GM19351 (cell line): ENCODE measurements at regions not wholly inside any gene's neighbourhood (a gene's known extent, or its start where the extent isn't known, plus 50 kb on each side); places are given as distances from the start of the nearest gene placed in this dataset.
A peak's percentile ranks its signal among the peaks of the same experiment; 100 is the strongest.
"Not testable (repeated sequence)": the region's sequence is repeated elsewhere in the genome, so short reads cannot be mapped to it uniquely, and the experiment has no call there.

Experiments used
- ATAC-seq: cut with Tn5 transposase; IDR thresholded peaks from one replicate; pipeline ENCODE4 v1.9.1; 2021; ENCODE audit warnings: mild to moderate bottlenecking, moderate library complexity; ENCODE audit not compliant: unreplicated experiment

- ATAC-seq, result peak; percentile 71
Observed at GRCh38 chr1:234851450-234852438, 241.8 kb upstream of the IRF2BP2 start.

GRCh38 chr1:234849832-234850231 lies 239.9 kb upstream of the IRF2BP2 start:
- no peak for ATAC-seq

- ATAC-seq, result no peak
Observed at GRCh38 chr1:234848972-234849649, 239.1 kb upstream of the IRF2BP2 start.

GRCh38 chr1:234846813-234847212 lies 236.8 kb upstream of the IRF2BP2 start:
- not testable (repeated sequence) for ATAC-seq

- no peak for ATAC-seq
Observed at GRCh38 chr1:234845836-234846235, 235.9 kb upstream of the IRF2BP2 start.

GRCh38 chr1:234845097-234845660 lies 235.2 kb upstream of the IRF2BP2 start:
- ATAC-seq, result no peak

- ATAC-seq, result no peak
Observed at GRCh38 chr1:234844479-234845031, 234.6 kb upstream of the IRF2BP2 start.

- ATAC-seq, result no peak
Observed at GRCh38 chr1:234843946-234844345, 234.0 kb upstream of the IRF2BP2 start.

- ATAC-seq, result peak; percentile 67
Observed at GRCh38 chr1:234842726-234843641, 233.0 kb upstream of the IRF2BP2 start.

GRCh38 chr1:234841710-234842231 lies 231.8 kb upstream of the IRF2BP2 start:
- peak; percentile 43 for ATAC-seq

GRCh38 chr1:234841281-234841680 lies 231.3 kb upstream of the IRF2BP2 start:
- no peak for ATAC-seq

GRCh38 chr1:234840843-234841242 lies 230.9 kb upstream of the IRF2BP2 start:
- no peak for ATAC-seq

GRCh38 chr1:234840253-234840652 lies 230.3 kb upstream of the IRF2BP2 start:
- no peak for ATAC-seq

- no peak for ATAC-seq
Observed at GRCh38 chr1:234839663-234840062, 229.7 kb upstream of the IRF2BP2 start.

- no peak for ATAC-seq
Observed at GRCh38 chr1:234838820-234839219, 228.8 kb upstream of the IRF2BP2 start.

- no peak for ATAC-seq
Observed at GRCh38 chr1:234838182-234838581, 228.2 kb upstream of the IRF2BP2 start.

GRCh38 chr1:234837713-234838112 lies 227.7 kb upstream of the IRF2BP2 start:
- ATAC-seq, result no peak

GRCh38 chr1:234836776-234837357 lies 226.9 kb upstream of the IRF2BP2 start:
- no peak for ATAC-seq

GRCh38 chr1:234836045-234836681 lies 226.2 kb upstream of the IRF2BP2 start:
- ATAC-seq, result no peak
